ENCODE measurements at regions not wholly inside any gene's neighbourhood (a gene's known extent, or its start where the extent isn't known, plus 50 kb on each side); places are given as distances from the start of the nearest gene placed in this dataset.

GRCh38 chr14:95774265-95775160 is 60.6 kb upstream of the TCL1A start (continued):
- TF ChIP-seq, protein P1, sequence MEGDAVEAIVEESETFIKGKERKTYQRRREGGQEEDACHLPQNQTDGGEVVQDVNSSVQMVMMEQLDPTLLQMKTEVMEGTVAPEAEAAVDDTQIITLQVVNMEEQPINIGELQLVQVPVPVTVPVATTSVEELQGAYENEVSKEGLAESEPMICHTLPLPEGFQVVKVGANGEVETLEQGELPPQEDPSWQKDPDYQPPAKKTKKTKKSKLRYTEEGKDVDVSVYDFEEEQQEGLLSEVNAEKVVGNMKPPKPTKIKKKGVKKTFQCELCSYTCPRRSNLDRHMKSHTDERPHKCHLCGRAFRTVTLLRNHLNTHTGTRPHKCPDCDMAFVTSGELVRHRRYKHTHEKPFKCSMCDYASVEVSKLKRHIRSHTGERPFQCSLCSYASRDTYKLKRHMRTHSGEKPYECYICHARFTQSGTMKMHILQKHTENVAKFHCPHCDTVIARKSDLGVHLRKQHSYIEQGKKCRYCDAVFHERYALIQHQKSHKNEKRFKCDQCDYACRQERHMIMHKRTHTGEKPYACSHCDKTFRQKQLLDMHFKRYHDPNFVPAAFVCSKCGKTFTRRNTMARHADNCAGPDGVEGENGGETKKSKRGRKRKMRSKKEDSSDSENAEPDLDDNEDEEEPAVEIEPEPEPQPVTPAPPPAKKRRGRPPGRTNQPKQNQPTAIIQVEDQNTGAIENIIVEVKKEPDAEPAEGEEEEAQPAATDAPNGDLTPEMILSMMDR (IDR thresholded peaks at IDR 0.05 in 2 of 3, conservative IDR thresholded peaks at IDR 0.05 in 1 of 3; ENCODE audit: insufficient read depth in 2 of 3, low read depth in 1 of 3, low read length in 3 of 3) = peak; percentile 63 to 73 (median 69)
- TF ChIP-seq, protein P2, sequence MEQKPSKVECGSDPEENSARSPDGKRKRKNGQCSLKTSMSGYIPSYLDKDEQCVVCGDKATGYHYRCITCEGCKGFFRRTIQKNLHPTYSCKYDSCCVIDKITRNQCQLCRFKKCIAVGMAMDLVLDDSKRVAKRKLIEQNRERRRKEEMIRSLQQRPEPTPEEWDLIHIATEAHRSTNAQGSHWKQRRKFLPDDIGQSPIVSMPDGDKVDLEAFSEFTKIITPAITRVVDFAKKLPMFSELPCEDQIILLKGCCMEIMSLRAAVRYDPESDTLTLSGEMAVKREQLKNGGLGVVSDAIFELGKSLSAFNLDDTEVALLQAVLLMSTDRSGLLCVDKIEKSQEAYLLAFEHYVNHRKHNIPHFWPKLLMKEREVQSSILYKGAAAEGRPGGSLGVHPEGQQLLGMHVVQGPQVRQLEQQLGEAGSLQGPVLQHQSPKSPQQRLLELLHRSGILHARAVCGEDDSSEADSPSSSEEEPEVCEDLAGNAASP (IDR thresholded peaks at IDR 0.05) = no peak
- TF ChIP-seq RREB1 (CRISPR knock-in tag; IDR thresholded peaks at IDR 0.05) = no peak
- TF ChIP-seq ZNF511 (CRISPR knock-in tag; IDR thresholded peaks at IDR 0.05) = no peak

Data from K562 (cell line).